Islet precursor cell (in vitro differentiated cells): ENCODE measurements at regions not wholly inside any gene's neighbourhood (a gene's known extent, or its start where the extent isn't known, plus 50 kb on each side); places are given as distances from the start of the nearest gene placed in this dataset.
"Not testable (repeated sequence)": the region's sequence is repeated elsewhere in the genome, so short reads cannot be mapped to it uniquely, and the experiment has no call there.

Source experiments
- DNase-seq: peaks from one replicate; pipeline ENCODE4 v3.0.0-alpha.2; 2018

DNA sequence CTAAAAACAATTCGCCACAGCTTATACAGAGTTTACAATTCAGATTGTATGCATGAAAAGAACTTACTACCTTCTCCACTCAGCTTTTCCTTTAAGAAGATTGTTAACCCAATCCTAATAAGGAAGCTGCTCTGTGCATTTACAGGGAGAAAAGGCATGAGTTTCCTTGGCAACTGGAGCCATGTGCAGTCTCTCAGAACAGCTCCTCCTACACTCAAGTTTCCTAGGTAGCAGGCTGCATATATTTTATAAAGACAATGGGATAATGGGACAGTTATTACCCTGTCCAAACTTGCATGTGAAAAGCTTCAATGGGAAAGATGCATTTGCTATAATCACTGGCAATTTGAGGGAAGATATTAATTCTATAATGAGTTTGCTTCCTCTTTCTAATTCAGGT, 125.5 kb upstream of the TRPC4 start:
- no peak for DNase-seq

DNA sequence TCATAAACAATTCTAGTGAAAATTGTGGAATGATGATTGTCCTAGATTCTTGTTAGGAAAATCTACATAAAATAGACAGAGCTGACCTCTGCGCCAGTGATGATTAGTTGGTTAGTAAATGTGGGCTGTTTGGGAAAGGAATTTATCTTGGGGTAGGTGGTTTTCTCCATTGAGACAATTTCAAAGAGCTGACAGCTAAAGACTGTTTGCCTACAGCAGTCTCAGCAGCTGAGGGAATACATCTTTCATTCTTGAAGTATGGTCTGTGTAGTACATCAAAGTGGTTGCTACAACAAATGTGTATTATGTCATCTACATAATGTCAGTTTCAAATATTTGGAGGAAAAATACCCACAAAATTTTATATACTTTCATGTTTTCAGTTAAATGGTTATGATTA, 117.2 kb upstream of the TRPC4 start:
- no peak for DNase-seq

DNA sequence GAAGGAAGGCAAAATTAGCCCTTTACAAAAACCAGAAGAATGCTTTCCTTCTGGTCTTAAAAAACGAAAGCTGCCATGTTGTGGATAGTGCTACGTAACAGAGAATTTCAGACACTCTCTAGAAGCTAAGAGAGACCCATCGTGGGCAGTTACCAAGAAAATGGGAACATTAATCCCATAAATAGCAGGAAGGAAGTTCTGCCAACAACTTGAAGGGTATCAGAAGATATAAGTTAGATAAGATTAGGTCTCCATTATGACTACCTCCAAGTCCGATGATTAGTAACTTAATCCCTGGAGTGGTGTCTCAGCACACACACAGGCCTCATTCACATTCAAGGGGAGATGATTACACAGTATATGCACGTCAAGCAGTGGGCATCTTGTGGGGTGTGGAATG, 115.7 kb upstream of the TRPC4 start:
- no peak for DNase-seq

DNA sequence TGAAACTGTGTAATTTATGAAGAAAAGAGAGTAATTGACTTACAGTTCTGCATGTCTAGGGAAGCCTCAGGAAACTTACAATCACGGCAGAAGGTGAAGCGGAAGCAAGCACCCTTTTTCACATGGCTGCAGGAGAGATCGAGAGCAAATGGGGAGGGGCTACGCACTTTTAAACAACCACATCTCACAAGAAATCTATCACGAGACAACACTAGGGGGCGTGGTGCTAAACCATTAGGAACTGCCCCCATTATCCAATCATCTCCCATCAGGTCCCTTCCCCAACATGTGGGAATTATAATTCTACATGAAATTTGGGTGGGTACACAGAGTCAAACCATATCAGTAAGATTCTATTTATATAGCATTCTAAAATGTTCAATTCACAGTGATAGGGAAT, 114.8 kb upstream of the TRPC4 start:
- no peak for DNase-seq

DNA sequence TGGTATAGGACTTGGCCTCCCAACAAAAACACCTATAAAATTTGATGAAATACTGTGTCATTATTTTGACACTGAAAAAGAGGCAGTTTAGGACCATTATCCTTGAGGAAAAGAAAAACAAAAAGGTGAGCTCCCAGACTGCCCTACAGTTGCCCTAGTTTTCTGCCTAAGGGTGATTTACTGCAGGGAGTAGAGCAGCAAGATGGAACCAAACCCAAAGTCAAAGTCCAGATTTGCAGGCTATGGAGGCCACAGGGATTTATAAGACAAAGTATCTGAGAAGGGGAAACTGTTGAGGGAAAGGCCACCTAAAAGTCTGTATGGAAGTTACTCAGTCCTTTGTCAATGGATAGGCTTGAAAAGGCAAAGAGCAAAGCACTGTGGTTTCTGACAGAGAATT, 112.4 kb upstream of the TRPC4 start:
- DNase-seq: no peak

DNA sequence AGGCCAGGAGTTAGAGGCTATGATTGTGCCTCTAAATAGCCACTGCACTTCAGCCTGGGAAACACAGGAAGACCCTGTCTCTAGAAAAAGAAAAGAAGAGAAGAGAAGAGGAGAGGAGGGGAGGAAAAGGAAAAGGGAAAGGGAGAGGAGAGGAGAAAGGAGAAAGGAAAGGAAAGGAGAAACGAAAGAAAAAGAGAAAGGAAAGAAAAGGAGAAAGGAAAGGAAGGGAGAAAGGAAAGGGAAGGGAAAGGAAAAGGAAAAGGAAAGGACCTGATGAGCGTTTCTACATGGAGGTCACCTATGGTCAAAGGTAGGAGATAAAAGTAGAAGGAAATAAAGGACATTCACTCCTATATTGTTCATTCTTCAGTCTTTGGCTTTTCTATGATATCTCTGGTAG, 109.1 kb upstream of the TRPC4 start:
- DNase-seq: no peak

DNA sequence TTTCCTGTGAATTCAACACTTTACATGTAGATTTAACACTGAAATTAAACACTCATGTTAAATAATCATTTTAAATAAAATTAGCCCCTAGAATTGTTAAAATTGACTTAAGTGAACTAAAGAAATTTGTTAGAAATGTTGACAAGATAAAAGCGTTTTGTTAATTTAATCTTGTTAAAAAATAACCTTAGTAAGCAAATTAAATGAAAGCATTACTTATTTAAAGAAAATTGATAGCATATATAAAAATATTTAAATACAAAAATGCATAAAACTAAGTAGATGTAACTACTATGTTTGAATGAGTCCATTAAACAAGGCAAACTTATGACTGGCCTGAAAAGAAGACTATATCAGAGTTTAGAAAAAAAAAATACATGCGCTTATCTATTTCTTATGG, 99.0 kb upstream of the TRPC4 start:
- DNase-seq: no peak

DNA sequence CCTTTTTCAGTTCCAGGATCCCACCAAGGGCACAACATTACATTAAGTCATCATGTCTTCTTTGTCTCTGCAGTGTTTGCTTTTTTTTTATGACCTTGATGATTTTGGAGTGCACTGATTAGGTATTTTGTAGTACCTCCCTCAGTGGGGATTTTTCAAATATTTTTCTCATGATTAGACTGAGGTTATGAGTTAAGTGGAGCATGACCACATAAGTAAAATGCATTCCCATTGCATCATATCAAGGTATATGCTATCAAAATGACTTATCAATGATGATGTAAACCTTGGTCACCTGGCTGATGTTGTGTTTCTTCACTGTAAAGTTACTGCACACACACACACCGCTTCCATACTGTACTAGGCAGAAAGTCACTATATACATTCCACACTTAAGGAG, 96.7 kb upstream of the TRPC4 start:
- no peak for DNase-seq

DNA sequence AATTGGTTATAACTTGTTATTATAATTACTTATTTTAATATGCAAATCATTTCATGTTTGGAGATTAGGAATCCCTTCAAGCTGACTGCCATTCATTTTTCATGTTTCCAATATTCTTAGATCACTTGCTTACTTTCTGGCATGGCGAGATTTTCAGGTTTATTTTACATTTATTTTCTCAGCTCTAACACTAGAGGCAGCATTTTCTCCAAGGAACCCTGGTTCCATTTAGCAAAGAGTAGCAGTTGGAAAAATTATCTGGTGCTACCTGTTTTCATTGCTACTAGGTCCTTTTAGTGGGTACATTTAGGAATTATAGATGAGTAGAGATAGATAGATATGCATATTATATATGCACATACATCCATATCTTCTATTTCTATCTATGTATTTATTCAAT, 90.9 kb upstream of the TRPC4 start:
- DNase-seq: no peak

DNA sequence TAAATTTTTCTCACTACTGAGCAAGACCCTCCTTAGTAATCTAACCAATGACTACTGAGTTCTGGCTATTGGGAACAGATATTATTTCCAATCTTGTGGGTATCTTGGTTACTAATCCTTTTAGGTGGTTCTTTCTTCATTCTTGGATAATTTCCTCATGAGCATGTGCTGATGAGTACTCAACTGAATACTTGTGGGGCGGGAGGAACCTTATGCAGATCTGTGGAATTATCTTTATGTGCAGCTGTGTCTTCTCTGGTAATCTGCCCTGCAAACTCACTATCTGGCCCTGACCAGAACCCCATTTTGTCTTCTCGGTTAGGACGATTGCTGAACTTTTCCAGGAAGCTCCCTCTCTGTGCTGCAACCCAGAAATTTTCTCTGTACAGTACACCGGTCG, 89.7 kb upstream of the TRPC4 start:
- DNase-seq: no peak

DNA sequence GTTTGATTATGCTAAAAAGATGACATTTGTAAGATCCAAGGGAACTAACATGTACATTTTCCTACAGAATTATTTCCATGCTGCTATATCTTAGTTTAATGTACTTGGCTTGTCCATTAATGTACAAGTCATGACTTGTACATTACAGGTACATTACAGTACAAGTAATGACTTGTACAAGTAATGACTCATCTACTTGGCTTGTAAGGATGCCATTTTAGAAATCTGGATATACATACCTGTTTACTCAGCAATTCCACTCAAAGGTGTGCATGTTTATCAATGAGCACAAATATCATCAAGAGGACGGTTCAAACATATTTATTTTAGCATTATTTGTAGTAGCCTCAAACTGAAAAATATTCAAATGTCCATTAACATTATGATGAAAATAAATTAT, 87.0 kb upstream of the TRPC4 start:
- DNase-seq: no peak

DNA sequence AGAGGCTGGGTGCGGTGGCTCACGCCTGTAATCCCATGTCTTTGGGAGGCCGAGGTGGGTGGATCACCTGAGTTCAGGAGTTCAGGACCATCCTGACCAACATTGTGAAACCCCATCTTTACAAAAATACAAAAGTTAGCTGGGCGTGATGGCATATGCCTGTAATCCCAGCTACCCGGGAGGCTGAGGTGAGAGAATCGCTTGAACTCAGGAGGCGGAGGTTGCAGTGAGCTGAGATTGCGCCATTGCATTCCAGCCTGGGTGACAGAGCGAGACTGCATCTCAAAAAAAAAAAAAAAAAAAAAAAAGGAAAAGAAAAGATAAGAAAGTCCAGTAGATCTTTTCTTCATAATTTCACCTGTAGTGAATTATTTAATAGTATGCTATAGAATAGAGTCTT, 85.0 kb upstream of the TRPC4 start:
- not testable (repeated sequence) for DNase-seq

DNA sequence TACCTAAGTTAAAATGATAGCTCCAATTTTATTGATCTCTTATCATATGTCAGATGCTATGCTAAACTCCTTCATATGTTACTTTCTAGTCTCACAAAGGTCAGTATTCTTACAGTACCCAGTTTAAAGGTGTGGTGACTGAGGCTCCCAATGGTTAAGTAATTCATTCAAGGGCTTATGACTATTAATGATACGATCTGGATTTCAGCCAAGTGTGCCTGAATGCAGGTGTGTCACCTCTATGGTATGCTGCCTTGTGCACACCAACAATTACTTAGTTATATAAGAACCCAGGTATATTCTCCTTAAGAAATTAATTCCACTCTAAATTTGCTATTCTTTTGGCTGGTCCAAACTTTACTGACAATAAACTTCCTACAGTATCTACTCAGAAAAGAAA, 84.6 kb upstream of the TRPC4 start:
- DNase-seq: no peak

DNA sequence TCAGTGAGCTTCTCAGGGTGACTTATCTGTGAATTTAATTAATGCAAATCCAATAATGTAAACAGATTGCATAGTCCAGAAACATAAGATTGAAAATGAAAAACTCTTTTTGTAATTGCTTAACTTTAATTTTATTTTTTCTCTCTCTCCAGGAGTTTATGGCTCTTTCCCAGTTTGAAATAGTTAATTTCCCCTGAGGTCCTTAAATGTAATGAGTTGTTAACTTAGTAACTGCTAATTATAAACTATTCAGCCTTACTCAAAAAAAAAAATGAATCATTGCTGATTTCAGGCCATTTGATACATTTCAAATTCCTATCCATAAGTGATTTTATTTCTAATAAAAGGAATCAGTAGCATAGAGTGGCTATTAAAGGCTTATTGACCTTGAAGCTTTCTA, 84.1 kb upstream of the TRPC4 start:
- no peak for DNase-seq

DNA sequence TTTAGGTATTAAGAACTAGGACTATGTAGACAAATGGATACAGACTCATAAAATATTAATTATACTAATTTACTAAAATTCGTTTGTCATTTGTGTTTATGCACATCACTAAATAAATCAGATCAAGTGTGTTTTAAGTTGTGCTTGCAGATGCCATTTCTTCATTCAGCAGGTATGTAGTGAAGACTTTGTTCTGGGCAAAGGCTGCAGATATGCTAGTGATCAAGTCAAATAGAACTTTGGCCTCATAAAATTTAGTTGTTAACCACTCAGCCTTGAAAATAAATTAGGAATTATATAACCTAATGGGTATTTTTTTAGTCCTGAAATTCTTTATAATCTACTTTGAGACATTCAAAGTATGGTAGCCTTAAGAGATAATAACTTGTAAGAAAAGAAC, 80.4 kb upstream of the TRPC4 start:
- DNase-seq: no peak

DNA sequence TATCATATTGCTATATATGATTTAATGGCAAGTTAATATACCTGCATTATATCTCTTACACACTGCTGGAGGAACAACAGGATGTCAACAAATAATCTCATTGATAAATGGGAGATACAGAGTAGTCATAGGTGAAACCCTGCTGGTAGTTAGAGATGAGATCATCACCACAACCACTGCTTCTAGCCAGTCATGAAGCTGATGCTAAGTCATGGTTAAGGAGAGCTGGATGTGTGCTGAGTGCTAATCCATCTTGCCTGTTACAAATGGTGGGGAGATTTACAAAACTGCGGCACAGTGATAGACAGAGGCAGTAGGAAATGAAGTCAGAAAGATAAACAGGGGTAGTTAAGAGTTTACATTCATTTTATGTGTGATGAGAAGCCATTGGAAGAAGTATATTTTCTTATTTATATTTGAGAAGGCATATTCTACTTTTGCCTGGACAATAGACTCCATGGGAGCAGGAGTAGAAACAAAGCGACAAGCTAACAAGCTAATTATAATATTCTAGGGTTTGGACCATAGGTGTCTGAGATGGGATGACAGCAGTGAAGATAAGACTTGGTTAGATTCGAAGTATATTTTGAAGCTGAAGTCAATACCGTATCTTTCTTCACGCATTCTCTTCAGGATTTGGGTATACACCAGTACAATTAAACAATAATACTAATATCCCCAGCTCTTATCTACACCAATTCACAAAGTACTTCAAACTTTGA, 78.0 kb upstream of the TRPC4 start:
- DNase-seq: no peak

DNA sequence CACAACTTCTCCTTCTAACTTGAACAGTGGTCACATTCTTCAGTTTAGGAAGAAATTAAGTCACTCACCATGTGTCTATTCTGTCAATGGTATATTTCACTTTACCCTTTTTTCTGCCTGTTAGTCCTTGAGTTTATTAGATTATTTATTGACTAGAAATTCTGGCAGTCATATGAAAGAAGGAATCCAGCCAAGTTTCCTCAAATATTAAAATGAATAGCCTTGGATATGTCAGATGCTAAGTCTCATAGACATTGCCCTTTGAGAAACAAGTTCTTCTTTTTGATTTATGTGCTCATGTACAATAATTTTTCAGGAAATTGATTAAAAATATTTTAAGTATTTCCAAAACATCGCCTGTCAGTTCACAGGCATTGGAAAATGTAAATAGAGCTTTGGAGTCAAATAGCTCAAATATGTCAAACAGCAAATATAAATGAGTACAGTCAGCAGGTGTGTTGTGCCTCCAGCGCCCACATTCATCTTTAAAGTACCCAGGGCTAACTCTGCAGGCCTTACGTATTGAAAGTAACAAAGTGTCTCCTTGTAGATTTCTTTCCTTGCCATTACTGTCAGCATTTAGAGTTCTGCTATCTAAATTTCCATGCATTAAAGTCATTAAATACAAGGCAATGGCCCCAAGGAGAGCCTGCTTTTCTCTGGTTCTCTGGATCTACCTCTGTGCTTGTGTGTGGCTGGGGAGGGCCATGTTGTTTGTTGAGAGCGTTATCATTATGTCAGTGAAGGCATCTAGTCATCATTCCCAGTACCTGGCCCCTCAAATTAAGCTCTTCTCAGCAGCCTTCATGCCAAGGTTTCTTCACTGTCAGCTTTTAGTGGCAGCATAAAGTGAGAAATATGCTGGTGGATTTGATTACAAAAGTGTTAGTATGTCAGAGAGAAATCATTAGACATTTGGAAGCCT, 76.3 kb upstream of the TRPC4 start:
- DNase-seq: no peak

DNA sequence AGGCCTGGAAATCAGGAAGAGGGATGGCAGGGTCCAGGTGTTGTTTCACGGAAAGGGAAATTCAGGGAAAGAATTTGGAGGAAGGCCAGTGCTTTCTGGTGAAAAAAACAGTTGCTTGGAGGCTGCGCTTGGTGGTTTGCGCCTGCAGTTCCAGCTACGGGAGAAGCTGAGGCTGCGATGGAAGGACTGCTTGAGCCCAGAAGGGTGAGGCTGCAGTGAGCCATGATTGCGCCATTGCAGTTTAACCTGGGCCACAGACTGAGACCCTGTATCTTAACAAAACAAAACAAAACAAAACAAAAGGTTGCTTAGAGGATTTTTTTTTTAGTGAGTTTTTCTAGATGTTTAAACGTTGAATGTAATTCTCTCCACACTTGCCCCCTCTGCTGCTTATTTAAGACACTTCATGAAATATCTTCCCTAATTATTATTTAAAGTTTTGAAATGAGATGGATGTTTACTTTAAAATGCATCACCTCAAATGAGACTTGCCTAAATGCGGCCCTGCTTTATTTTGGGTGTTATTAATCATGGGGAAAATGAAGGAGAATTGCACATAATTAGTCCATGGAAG, 75.4 kb upstream of the TRPC4 start:
- no peak for DNase-seq

DNA sequence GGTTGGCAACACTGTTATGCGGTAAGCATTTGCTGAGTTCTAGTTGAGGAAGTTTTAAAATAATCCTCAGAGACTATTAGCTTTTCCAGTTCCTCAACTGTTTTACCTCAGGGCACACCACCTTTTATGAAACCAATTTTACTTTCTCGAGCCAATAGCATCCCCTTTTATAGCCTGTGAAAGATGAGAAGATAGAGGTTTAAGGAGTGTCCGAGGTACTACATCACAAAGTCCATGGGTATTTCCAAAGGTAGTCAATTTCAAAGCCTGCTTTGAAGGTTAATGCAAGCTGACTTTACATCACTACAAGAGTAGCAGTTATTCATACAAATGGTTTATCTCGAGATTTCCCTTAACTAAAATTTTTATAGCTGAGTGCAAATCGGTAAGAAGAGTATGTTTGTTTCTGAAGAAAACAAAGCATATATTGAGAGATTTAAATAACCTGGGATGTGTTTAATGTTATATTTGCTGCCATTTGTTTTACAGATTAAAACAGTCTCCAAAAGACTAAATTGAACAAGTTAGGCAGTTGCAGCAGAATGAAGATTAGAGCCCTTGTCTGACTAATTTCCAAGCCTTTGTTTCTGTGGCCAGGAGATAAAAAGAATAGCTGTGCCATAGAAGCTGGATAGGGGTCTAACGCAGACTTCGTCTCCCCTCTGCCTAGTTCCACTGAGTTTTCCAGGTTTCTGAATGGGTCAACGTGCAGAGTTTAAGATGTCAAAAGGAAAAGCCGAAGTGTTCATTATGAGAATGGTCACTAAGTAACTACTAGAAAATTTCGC, 74.7 kb upstream of the TRPC4 start:
- no peak for DNase-seq

DNA sequence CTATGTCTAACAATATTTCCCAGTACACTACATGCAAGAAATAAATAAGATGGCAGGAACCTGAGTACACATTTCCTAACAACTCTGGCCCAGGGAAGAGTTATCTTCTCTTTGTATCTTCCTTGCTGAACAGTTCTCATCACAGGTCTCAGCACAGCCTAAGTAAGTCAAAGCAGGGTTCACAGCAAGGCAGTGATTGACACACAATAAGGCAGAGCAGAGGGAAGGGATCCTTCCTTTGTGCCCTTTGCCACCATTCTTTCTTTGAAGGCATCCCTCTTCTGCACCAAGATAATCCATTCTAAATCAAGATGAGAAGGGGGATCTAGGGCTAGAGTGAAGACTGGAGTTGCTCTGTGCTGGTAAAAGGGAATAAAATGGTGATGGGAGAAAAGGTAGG, 73.4 kb upstream of the TRPC4 start:
- no peak for DNase-seq

DNA sequence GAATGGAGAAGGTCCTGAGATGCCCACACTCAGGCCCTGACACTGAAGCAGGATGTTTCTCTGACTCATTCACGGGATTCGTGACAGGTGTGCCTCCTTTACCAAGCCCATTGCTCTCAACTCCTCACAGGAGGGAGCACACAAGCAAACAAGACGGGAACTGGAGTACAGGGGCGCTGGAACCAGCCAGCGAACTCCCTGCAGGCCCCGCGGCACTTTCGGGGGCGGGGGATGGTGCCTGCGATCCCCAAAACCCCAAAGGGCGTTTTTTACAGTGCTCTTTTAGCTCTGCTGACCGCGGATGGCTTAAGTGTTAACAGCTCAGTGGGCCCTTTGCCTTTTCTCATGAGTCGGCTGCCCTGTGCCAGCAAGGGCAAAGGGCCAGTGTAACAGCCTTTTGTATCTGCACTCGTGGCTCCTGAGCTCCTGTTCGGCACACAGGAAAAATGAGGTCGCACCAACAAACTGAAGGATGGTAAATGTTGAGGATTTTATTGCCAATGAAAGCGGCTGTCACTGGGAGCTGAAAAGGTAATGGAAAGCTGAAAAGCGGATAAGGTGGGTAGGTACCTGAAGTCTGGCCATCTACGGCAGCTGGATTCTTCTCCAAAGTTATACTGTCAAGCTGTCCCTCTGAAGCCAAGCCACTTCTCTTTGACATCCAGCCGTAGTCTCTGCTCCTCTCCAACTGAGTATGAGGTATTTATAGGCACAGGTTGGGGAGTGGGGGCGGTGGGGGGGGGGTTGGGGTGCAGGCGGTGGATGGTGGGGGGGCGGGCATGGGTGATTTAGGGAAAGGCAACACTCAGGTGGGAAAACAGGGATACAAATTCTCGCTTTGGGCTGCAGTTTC, 65.0 kb upstream of the TRPC4 start:
- no peak for DNase-seq

DNA sequence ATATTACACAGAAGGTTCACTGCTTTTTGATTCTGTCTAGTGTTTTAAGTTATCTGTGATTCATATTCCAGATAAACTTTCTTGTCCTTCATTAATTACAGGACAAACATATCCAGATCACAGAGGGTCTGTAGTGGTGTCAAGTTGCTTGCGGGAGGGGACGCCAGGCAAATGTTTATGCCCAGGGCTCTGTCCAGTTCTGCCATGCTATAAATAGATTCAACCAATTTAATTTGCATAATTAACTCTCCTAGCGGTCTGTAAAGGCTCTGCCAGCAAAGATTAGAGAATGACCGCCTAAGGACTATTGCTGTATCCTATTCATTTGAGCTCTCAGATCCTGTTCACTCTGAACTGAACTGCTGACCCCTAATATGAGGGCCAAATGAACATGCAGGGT, 59.7 kb upstream of the TRPC4 start:
- no peak for DNase-seq
